HepG2 (cell line): ENCODE measurements at regions not wholly inside any gene's neighbourhood (a gene's known extent, or its start where the extent isn't known, plus 50 kb on each side); places are given as distances from the start of the nearest gene placed in this dataset.

Source experiments
- ATAC-seq: fragments of 200-7000 bp; cut with Tn5 transposase; 3 replicates; pipeline ENCODE4 v1.9.1; 2020; ENCODE audit warnings: mild to moderate bottlenecking, moderate library complexity
- BruUV-seq: library from RNA; stranded (reverse); fragments of 400-500 nt; replicated peaks from 2 replicates; lab custom pipeline; 2021; lab: Mats Ljungman, UMichigan
- CTCF ChIA-PET: fragments of 300-600 bp; formaldehyde crosslinking; extraction: SDS; loops from one replicate; lab custom pipeline; 2021; ENCODE audit warnings: low total read pairs, inconsistent platforms, low intra/inter-chr PET ratio; lab: Yijun Ruan, JAX
- POLR2A ChIA-PET: fragments of 350-600 bp; sonication (Branson Sonifier 250); formaldehyde crosslinking; loops from one replicate; lab custom pipeline; 2020; ENCODE audit warnings: antibody characterized with exemption, inconsistent platforms; lab: Yijun Ruan, JAX
- DNase-seq: peaks from one replicate; pipeline ENCODE4 v3.0.0-alpha.2; 2015; ENCODE audit warnings: low spot score
- FAIRE-seq: peaks from 3 replicates; lab custom pipeline; 2011; peaks lifted over from hg19 to GRCh38; lab: Jason Lieb, UNC
- H2AFZ ChIP-seq: one replicate; pipeline ENCODE4 v1.6.1; 2011; ENCODE audit warnings: low read length, inconsistent platforms
- H3K27ac ChIP-seq: fragments of 300-600 bp; 3 replicates; pipeline ENCODE4 v1.8.0; 2011; ENCODE audit warnings: mixed run types, mild to moderate bottlenecking, mixed read lengths, low read length, inconsistent platforms; ENCODE audit not compliant: insufficient read depth; ENCODE audit errors: extremely low read length
- H3K27me3 ChIP-seq, 2 experiments: fragments of 200-600 bp in 1 of 2; 2 replicates in 1 of 2; 3 replicates in 1 of 2; pipeline versions ENCODE4 v1.6.0 to v1.8.0; 2011; ENCODE audit warnings: low read length in 2 of 2, mild to moderate bottlenecking in 2 of 2, moderate library complexity in 2 of 2, inconsistent platforms in 1 of 2; ENCODE audit not compliant: insufficient read depth in 2 of 2, control insufficient read depth in 1 of 2
- H3K36me3 ChIP-seq, 2 experiments: fragments of 200-600 bp in 1 of 2; replicated peaks in 1 of 2; 2 replicates in 1 of 2; 3 replicates in 1 of 2; pipeline versions ENCODE4 v1.5.1 to v1.8.0; 2011; ENCODE audit warnings: low read length in 2 of 2, inconsistent platforms in 1 of 2; ENCODE audit not compliant: insufficient read depth in 2 of 2, control insufficient read depth in 1 of 2
- H3K4me1 ChIP-seq: 2 replicates; pipeline ENCODE4 v1.5.1; 2012; ENCODE audit warnings: low read length, inconsistent platforms; ENCODE audit not compliant: insufficient read depth
- H3K4me2 ChIP-seq: 2 replicates; pipeline ENCODE4 v1.6.0; 2011; ENCODE audit warnings: low read depth, low read length, inconsistent platforms
- H3K4me3 ChIP-seq, 3 experiments: fragments of 200-600 bp in 1 of 3; sonication (generic), shearing (Covaris generic) in 1 of 3; replicated peaks in 1 of 3; 2 replicates each; pipeline ENCODE4 v1.5.1; 2011 to 2016; ENCODE audit warnings: low read length in 3 of 3, inconsistent platforms in 2 of 3, low read depth in 2 of 3, mild to moderate bottlenecking in 2 of 3, control low read depth in 1 of 3, mixed read lengths in 1 of 3; ENCODE audit not compliant: insufficient read depth in 1 of 3
- H3K79me2 ChIP-seq: one replicate; pipeline ENCODE4 v1.6.1; 2011; ENCODE audit warnings: low read length, inconsistent platforms; ENCODE audit not compliant: insufficient read depth
- H3K9ac ChIP-seq: 2 replicates; pipeline ENCODE4 v1.6.0; 2011; ENCODE audit warnings: mild to moderate bottlenecking, low read depth, low read length, inconsistent platforms; ENCODE audit not compliant: insufficient read depth
- H3K9me3 ChIP-seq: 2 replicates; pipeline ENCODE4 v1.5.1; 2012; ENCODE audit warnings: mild to moderate bottlenecking, low read length
- H4K20me1 ChIP-seq: 2 replicates; pipeline ENCODE4 v1.6.0; 2011; ENCODE audit warnings: inconsistent platforms, mild to moderate bottlenecking, low read length, moderate library complexity; ENCODE audit not compliant: insufficient read depth
- CEBPB ChIP-seq: IDR thresholded peaks from 2 replicates; pipeline ENCODE4 v1.6.1; 2011; ENCODE audit warnings: low read depth, low read length, improper control_type of control experiment, borderline replicate concordance
- ZBTB38 ChIP-seq: sonication (generic); formaldehyde crosslinking; IDR thresholded peaks from 2 replicates; pipeline ENCODE4 v1.5.1; 2020; ENCODE audit warnings: mild to moderate bottlenecking, missing genetic modification reagents
- WGBS: methylation state at CpG from one replicate; pipeline ENCODE4 v1.1.6; 2017; ENCODE audit warnings: low lambda C conversion rate; 5-methylcytosine and 5-hydroxymethylcytosine counted together
- in situ Hi-C: cut with HindIII; loops from 2 replicates; pipeline ENCODE4 v1.10.0; 2017; ENCODE audit warnings: low pct_unique_long_range_greater_than_20kb; ENCODE audit not compliant: extremely low pct_ligation_motif_present
- intact Hi-C: fragments of 100-400 bp; cut with micrococcal nuclease; formaldehyde crosslinking; loops from one replicate; pipeline ENCODE4 v1.10.0; 2022; ENCODE audit not compliant: unreplicated experiment
- TF ChIP-seq, protein P1 (sequence below), 2 experiments: sonication (generic) in 1 of 2; formaldehyde crosslinking in 1 of 2; IDR thresholded peaks; 2 replicates each; pipeline versions ENCODE4 v1.4.0 to v1.6.1; 2016 to 2020; ENCODE audit warnings: borderline replicate concordance in 1 of 2, low read depth in 1 of 2, mild to moderate bottlenecking in 1 of 2, missing genetic modification reagents in 1 of 2

DNA sequence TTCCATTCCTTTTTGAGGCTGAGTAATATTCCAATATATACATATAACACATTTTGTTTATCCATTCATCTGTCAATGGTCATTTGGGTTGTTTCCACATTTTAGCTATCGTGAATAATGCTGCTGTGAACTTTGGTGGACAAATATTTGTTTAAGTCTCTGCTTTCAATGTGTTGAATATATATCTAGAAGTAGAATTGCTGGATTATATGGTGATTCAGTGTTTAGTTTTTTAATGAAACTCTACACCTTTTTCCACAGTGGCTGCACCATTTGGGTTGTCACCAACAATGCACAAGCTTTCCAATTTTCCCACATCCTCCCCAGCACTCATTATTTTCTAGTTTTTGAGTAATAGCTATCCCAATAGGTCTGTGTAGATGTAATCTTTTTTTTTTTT is 69.5 kb downstream of the ACTBL2 start (continued):
- TF ChIP-seq, protein P1, sequence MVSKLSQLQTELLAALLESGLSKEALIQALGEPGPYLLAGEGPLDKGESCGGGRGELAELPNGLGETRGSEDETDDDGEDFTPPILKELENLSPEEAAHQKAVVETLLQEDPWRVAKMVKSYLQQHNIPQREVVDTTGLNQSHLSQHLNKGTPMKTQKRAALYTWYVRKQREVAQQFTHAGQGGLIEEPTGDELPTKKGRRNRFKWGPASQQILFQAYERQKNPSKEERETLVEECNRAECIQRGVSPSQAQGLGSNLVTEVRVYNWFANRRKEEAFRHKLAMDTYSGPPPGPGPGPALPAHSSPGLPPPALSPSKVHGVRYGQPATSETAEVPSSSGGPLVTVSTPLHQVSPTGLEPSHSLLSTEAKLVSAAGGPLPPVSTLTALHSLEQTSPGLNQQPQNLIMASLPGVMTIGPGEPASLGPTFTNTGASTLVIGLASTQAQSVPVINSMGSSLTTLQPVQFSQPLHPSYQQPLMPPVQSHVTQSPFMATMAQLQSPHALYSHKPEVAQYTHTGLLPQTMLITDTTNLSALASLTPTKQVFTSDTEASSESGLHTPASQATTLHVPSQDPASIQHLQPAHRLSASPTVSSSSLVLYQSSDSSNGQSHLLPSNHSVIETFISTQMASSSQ (IDR thresholded peaks at IDR 0.05; ENCODE audit: low read depth): no peak
- TF ChIP-seq, protein P1 (CRISPR knock-in tag; IDR thresholded peaks at IDR 0.05; ENCODE audit: borderline replicate concordance): no peak

DNA sequence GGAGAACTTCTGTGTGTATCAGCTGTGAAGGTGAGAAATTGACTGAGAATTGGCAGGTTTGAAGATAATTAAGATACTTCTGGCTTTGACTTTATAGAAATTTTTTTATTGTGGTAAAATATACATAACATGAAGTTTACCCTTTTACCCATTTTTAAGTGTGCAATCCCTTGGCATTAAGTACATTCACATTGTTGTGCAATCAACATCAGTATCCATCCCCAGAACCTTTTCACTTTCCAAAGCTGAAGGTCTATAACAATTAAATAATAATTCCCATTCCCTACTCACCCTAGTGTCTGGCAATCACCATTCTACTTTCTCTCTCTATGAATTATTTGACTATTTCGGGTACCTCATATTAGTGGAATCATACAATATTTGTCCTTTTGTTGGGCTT is 69.9 kb downstream of the ACTBL2 start:
- Histone ChIP-seq H3K4me2 (no peak overlapping the region), H3K36me3 (no peaks in the 10 kb centered on the region), H3K79me2 (no peaks in the 10 kb centered on the region), H3K4me1 (no peaks in the 10 kb centered on the region), H3K27ac (no peak overlapping the region), H3K27me3 (no peaks in the 10 kb centered on the region), H3K9me3 (no peaks in the 10 kb centered on the region), H4K20me1 (no peaks in the 10 kb centered on the region), H3K9ac (no peak overlapping the region), H3K4me3 (no peak overlapping the region), H2AFZ (no peak overlapping the region)
- in situ Hi-C loops (no loop called here), intact Hi-C loops (no loop called here)
- TF ChIP-seq CEBPB: peak; percentile 39; the same call in 1 of the 2 replicates
- no peak for TF ChIP-seq ZBTB38
- 38% methylated on average over 1 of the region's 1 CpG for WGBS
- no peak for DNase-seq
- BruUV-seq: no TSS peak
- no peak for ATAC-seq
- ChIA-PET CTCF (no interaction called here), POLR2A (no interaction called here)
- FAIRE-seq: no peak
